ENCODE measurements at regions not wholly inside any gene's neighbourhood (a gene's known extent, or its start where the extent isn't known, plus 50 kb on each side); places are given as distances from the start of the nearest gene placed in this dataset.

- DNase-seq (ENCODE audit: low read depth in 2 of 2) = no peak
Measured at GRCh38 chr14:54127526-54127925, 170.9 kb upstream of the BMP4 start.

GRCh38 chr14:54129850-54130640 is 173.4 kb upstream of the BMP4 start:
- DNase-seq (ENCODE audit: low read depth in 2 of 2) = no peak

- DNase-seq (ENCODE audit: low read depth in 2 of 2) = no peak
Measured at GRCh38 chr14:54132496-54132895, 175.9 kb upstream of the BMP4 start.

- DNase-seq (ENCODE audit: low read depth in 2 of 2) = no peak
Measured at GRCh38 chr14:54133896-54134295, 177.3 kb upstream of the BMP4 start.

- no peak for DNase-seq (ENCODE audit: low read depth in 2 of 2)
Measured at GRCh38 chr14:54135804-54136280, 179.2 kb upstream of the BMP4 start.

GRCh38 chr14:54136894-54137613 is 180.4 kb upstream of the BMP4 start:
- DNase-seq (ENCODE audit: low read depth in 2 of 2) = no peak

- DNase-seq (ENCODE audit: low read depth in 2 of 2) = no peak
Measured at GRCh38 chr14:54137614-54137961, 181.0 kb upstream of the BMP4 start.

- DNase-seq (ENCODE audit: low read depth in 2 of 2) = no peak
Measured at GRCh38 chr14:54138024-54138353, 181.4 kb upstream of the BMP4 start.

GRCh38 chr14:54138354-54139038 is 181.9 kb upstream of the BMP4 start:
- DNase-seq (ENCODE audit: low read depth in 2 of 2) = no peak

GRCh38 chr14:54140551-54140950 is 183.9 kb upstream of the BMP4 start:
- DNase-seq (ENCODE audit: low read depth in 2 of 2) = no peak

- DNase-seq (ENCODE audit: low read depth in 2 of 2) = no peak
Measured at GRCh38 chr14:54146601-54147000, 190.0 kb upstream of the BMP4 start.

GRCh38 chr14:54147282-54147681 is 190.7 kb upstream of the BMP4 start:
- no peak for DNase-seq (ENCODE audit: low read depth in 2 of 2)

GRCh38 chr14:54147758-54148157 is 191.1 kb upstream of the BMP4 start:
- DNase-seq (ENCODE audit: low read depth in 2 of 2) = no peak

- no peak for DNase-seq (ENCODE audit: low read depth in 2 of 2)
Measured at GRCh38 chr14:54148251-54148650, 191.6 kb upstream of the BMP4 start.

- no peak for DNase-seq (ENCODE audit: low read depth in 2 of 2)
Measured at GRCh38 chr14:54152351-54152750, 195.7 kb upstream of the BMP4 start.

GRCh38 chr14:54166049-54166950 is 209.7 kb upstream of the BMP4 start:
- DNase-seq (ENCODE audit: low read depth in 2 of 2) = no peak

- DNase-seq (ENCODE audit: low read depth in 2 of 2) = no peak
Measured at GRCh38 chr14:54168489-54168888, 211.9 kb upstream of the BMP4 start.

GRCh38 chr14:54169254-54169924 is 212.8 kb upstream of the BMP4 start:
- no peak for DNase-seq (ENCODE audit: low read depth in 2 of 2)

- no peak for DNase-seq (ENCODE audit: low read depth in 2 of 2)
Measured at GRCh38 chr14:54170301-54170700, 213.7 kb upstream of the BMP4 start.

- no peak for DNase-seq (ENCODE audit: low read depth in 2 of 2)
Measured at GRCh38 chr14:54172114-54172513, 215.5 kb upstream of the BMP4 start.

- no peak for DNase-seq (ENCODE audit: low read depth in 2 of 2)
Measured at GRCh38 chr14:54172562-54172961, 215.9 kb upstream of the BMP4 start.
